DMS153 treated with DMSO at 0.1 percent for 48 hours (cell line): ENCODE measurements at regions not wholly inside any gene's neighbourhood (a gene's known extent, or its start where the extent isn't known, plus 50 kb on each side); places are given as distances from the start of the nearest gene placed in this dataset.
A peak's percentile ranks its signal among the peaks of the same experiment; 100 is the strongest.

Experiments
- DNase-seq: peaks from one replicate; lab custom pipeline; 2025; ENCODE audit not compliant: unreplicated experiment; lab: John Stamatoyannopoulos, UW

GRCh38 chr11:112511271-112511670, 250.6 kb upstream of the PLET1 start:
- no peak for DNase-seq

GRCh38 chr11:112511911-112512310, 251.3 kb upstream of the PLET1 start:
- no peak for DNase-seq

GRCh38 chr11:112513417-112513816, 252.8 kb upstream of the PLET1 start:
- DNase-seq: no peak

- peak; percentile 9 for DNase-seq
Measured at GRCh38 chr11:112514011-112514740, 253.5 kb upstream of the PLET1 start.

- DNase-seq: no peak
Measured at GRCh38 chr11:112516261-112516660, 255.6 kb upstream of the PLET1 start.

GRCh38 chr11:112516755-112517154, 256.1 kb upstream of the PLET1 start:
- DNase-seq: no peak

- no peak for DNase-seq
Measured at GRCh38 chr11:112518371-112518770, 257.7 kb upstream of the PLET1 start.

GRCh38 chr11:112519751-112520150, 259.1 kb upstream of the PLET1 start:
- DNase-seq: no peak

- no peak for DNase-seq
Measured at GRCh38 chr11:112520354-112520753, 259.7 kb upstream of the PLET1 start.

GRCh38 chr11:112522536-112522935, 261.9 kb upstream of the PLET1 start:
- DNase-seq: no peak

GRCh38 chr11:112523031-112523430, 262.4 kb upstream of the PLET1 start:
- DNase-seq: no peak

GRCh38 chr11:112523477-112523876, 262.8 kb upstream of the PLET1 start:
- DNase-seq: no peak

- no peak for DNase-seq
Measured at GRCh38 chr11:112523951-112524350, 263.3 kb upstream of the PLET1 start.

- no peak for DNase-seq
Measured at GRCh38 chr11:112524798-112525197, 264.1 kb upstream of the PLET1 start.

- DNase-seq: no peak
Measured at GRCh38 chr11:112525270-112525669, 264.6 kb upstream of the PLET1 start.

GRCh38 chr11:112525844-112526590, 265.4 kb upstream of the PLET1 start:
- DNase-seq: no peak

GRCh38 chr11:112526699-112527416, 266.2 kb upstream of the PLET1 start:
- DNase-seq: no peak

- DNase-seq: no peak
Measured at GRCh38 chr11:112529071-112529470, 268.4 kb upstream of the PLET1 start.

GRCh38 chr11:112532506-112532905, 271.8 kb upstream of the PLET1 start:
- DNase-seq: no peak

- no peak for DNase-seq
Measured at GRCh38 chr11:112533682-112534081, 273.0 kb upstream of the PLET1 start.

GRCh38 chr11:112534208-112534607, 273.5 kb upstream of the PLET1 start:
- DNase-seq: no peak

GRCh38 chr11:112537026-112537425, 276.4 kb upstream of the PLET1 start:
- no peak for DNase-seq
